ENCODE measurements at regions not wholly inside any gene's neighbourhood (a gene's known extent, or its start where the extent isn't known, plus 50 kb on each side); places are given as distances from the start of the nearest gene placed in this dataset.

- DNase-seq: no peak
These were observed 67.4 kb upstream of the FRY start for GRCh38 chr13:31964168-31964567.

DNA sequence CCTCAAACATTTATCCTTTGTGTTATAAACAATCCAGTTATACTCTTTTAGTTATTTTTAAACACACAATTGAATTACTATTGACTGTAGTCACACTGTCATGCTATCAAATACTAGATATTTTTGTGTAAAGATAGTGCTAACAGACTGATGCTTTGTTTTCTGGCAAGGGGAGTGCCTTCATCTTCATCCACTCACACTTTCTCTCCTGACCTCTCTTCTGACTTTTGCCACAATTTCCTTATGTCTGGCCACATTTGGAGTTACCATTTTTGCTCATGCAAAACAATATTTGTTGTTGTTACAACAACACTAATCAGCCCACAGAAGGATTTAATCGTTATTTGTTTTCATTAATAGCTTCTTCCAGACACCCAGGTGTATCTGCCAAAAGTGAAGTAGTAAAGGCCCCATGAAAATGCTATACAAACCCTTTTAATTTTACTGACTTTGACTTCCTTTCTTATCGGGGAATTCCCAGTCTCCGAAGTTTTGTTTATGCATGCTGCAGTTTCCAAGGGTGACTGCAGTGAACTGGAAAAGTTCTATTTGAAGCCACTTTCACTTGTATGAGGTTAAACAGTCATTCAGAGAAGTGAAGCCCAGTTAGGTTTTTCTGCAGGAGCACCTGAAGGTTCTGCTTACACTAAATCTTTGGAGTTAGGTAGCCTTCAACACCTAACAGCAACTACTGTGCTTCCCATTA, 66.1 kb upstream of the FRY start:
- no peak for DNase-seq

DNA sequence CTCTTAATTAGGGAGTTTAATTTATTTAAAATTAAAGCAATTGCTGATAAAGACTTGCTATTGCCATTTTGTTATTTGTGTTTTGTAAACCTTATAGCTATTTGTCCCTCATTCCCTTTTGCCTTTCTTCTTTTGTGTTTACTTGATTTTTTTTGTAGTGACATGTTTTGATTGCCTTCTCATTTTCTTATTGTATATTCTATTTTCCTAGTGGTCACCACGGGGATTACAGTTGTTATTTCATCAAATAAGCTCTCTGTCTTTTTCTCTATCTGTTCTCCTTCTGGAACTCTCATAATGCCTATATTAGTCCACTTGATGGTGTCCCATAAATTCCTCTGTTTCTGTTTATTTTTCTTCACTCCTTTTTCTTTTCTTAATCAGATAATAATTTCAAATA, 64.4 kb upstream of the FRY start:
- DNase-seq: no peak

- DNase-seq: no peak
These were observed 63.1 kb upstream of the FRY start for GRCh38 chr13:31968473-31968872.

DNA sequence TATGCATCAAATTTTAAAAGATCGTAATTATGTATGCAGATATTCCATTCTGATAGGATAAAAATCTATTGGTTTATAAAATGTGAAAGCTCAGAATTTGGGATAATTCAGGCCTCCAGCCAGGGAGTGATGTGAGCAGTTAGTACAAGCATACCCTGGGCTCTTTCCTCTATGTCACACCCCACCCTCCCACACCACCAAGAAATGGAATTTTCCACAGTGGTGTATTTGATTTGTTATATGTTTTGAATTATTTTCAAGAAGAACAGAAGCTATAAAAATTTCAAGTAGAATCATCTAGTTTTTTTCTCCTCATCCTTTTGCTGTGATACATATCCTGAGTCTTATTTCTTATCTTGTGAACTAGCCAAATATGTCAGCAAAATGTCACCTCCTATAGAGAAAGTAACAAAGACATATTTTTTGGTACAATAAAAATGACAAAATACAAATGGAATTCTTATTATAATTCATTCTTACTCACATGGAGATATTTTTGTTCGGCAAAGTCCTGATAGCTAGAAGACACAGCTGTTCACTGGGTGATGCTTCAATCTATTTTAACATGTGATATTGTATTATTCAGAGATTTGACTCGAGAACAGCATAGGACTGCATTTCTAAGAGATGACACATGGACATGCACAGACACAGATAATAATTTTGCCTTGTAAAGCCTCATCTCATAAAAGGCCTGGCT, 61.2 kb upstream of the FRY start:
- DNase-seq: no peak

GRCh38 chr13:31972453-31972852, 59.1 kb upstream of the FRY start:
- DNase-seq: no peak

GRCh38 chr13:31978021-31978420, 53.6 kb upstream of the FRY start:
- DNase-seq: no peak

DNA sequence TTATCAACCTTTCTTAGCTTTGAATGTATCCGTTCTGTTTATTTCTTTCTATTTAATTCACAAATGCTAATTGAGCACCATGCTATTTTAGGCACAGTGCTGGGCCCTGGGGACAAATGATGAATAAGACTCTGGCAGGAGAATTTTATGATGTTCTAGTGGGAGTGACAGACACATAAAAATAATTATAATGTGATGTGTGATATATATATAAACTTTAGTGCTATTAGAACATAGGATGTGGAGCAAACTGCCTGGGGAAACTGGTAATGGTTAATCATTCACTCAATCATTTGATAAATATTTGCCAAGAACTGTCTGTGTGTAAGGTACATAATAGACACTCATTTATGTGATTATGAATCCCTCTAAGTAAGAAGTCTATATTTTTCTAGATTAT, 50.7 kb upstream of the FRY start:
- DNase-seq: no peak

Measured in activated T-cell treated with anti-CD3 and anti-CD28 coated beads, Interleukin-2, amount 50 U/mL, for 48 hours (primary cell).